ENCODE measurements at regions not wholly inside any gene's neighbourhood (a gene's known extent, or its start where the extent isn't known, plus 50 kb on each side); places are given as distances from the start of the nearest gene placed in this dataset.

- H3K9ac ChIP-seq (ENCODE audit: control insufficient read depth, extremely low read depth, insufficient read depth, low read length): no peak overlapping the region
- peaks cover 8% of the 10 kb centered on the region for H3K4me1 ChIP-seq (ENCODE audit: control insufficient read depth, extremely low read depth, insufficient read depth, low read length)
- no peaks in the 10 kb centered on the region for H3K36me3 ChIP-seq (ENCODE audit: control insufficient read depth in 2 of 2, extremely low read depth in 1 of 2, insufficient read depth in 2 of 2, low read length in 2 of 2)
- H4K20me1 ChIP-seq (ENCODE audit: control insufficient read depth, extremely low read depth, insufficient read depth, low read length): no peaks in the 10 kb centered on the region
- H3K9me1 ChIP-seq (ENCODE audit: control insufficient read depth, extremely low read depth, insufficient read depth, low read length): no peaks in the 10 kb centered on the region
- H3K4me2 ChIP-seq (ENCODE audit: control insufficient read depth, extremely low read depth, insufficient read depth, low read depth, low read length): no peak overlapping the region
- H3K9me3 ChIP-seq (ENCODE audit: control insufficient read depth, low read depth, low read length): no peaks in the 10 kb centered on the region
- FAIRE-seq (no peak), DNase-seq (ENCODE audit: low read depth, low spot score) (no peak)
- H3K27me3 ChIP-seq (ENCODE audit: control insufficient read depth, extremely low read depth, insufficient read depth, low read length): no peaks in the 10 kb centered on the region
- no peak for TF ChIP-seq EZH2 (IDR thresholded peaks at IDR 0.05; ENCODE audit: low read length)
- TF ChIP-seq, protein P1, sequence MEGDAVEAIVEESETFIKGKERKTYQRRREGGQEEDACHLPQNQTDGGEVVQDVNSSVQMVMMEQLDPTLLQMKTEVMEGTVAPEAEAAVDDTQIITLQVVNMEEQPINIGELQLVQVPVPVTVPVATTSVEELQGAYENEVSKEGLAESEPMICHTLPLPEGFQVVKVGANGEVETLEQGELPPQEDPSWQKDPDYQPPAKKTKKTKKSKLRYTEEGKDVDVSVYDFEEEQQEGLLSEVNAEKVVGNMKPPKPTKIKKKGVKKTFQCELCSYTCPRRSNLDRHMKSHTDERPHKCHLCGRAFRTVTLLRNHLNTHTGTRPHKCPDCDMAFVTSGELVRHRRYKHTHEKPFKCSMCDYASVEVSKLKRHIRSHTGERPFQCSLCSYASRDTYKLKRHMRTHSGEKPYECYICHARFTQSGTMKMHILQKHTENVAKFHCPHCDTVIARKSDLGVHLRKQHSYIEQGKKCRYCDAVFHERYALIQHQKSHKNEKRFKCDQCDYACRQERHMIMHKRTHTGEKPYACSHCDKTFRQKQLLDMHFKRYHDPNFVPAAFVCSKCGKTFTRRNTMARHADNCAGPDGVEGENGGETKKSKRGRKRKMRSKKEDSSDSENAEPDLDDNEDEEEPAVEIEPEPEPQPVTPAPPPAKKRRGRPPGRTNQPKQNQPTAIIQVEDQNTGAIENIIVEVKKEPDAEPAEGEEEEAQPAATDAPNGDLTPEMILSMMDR (optimal IDR thresholded peaks at IDR 0.05 in 1 of 3, IDR thresholded peaks at IDR 0.05 in 1 of 3, conservative IDR thresholded peaks at IDR 0.05 in 1 of 3; ENCODE audit: extremely low read depth in 1 of 3, insufficient read depth in 2 of 3, low read length in 3 of 3): no peak
- no peak overlapping the region for H2AFZ ChIP-seq (ENCODE audit: control insufficient read depth, low read length)
- no peaks in the 10 kb centered on the region for H3K79me2 ChIP-seq (ENCODE audit: control insufficient read depth, insufficient read depth, low read length)
- dilution Hi-C loops (cut with MboI; ENCODE audit: extremely low pct_ligation_motif_present, low sequenced_read_pairs): no loop called here
- H3K27ac ChIP-seq (ENCODE audit: control insufficient read depth, insufficient read depth, low read length): no peak overlapping the region
- no peak overlapping the region for H3K4me3 ChIP-seq (ENCODE audit: control insufficient read depth in 2 of 3, extremely low read depth in 1 of 3, insufficient read depth in 2 of 3, low read depth in 1 of 3, low read length in 3 of 3)
Measured at GRCh38 chr5:128626536-128627090, 88.6 kb upstream of the FBN2 start.

DNA sequence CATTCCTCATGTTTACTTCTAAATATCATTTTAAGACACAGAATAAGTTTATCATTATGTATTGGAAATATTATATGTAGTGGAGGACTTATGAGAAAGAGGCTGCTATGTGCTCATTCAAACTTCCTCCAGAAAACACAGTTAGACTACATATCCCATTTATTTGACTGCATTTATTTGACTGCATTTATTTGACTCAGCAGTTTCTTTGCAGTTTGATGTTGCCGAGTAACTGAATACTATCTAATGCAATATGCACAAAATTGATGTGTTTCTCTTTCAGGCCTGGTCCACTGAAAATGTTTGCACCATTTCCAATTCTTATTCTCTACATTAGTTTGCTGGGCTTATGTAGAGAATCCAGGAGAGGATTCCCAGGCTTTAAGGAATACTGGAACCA, 89.9 kb upstream of the FBN2 start:
- no peak for DNase-seq (ENCODE audit: low read depth, low spot score)
- Histone ChIP-seq H3K9ac (ENCODE audit: control insufficient read depth, extremely low read depth, insufficient read depth, low read length) (no peak overlapping the region), H3K27me3 (ENCODE audit: control insufficient read depth, extremely low read depth, insufficient read depth, low read length) (no peaks in the 10 kb centered on the region)

More for the DNA sequence above, 89.9 kb upstream of the FBN2 start:
- no peaks in the 10 kb centered on the region for H3K9me3 ChIP-seq (ENCODE audit: control insufficient read depth, low read depth, low read length)
- no peaks in the 10 kb centered on the region for H3K36me3 ChIP-seq (ENCODE audit: control insufficient read depth in 2 of 2, extremely low read depth in 1 of 2, insufficient read depth in 2 of 2, low read length in 2 of 2)
- no peaks in the 10 kb centered on the region for H3K9me1 ChIP-seq (ENCODE audit: control insufficient read depth, extremely low read depth, insufficient read depth, low read length)
- H2AFZ ChIP-seq (ENCODE audit: control insufficient read depth, low read length): no peak overlapping the region
- no peak overlapping the region for H3K4me2 ChIP-seq (ENCODE audit: control insufficient read depth, extremely low read depth, insufficient read depth, low read depth, low read length)
- no peak overlapping the region for H3K27ac ChIP-seq (ENCODE audit: control insufficient read depth, insufficient read depth, low read length)
- H3K79me2 ChIP-seq (ENCODE audit: control insufficient read depth, insufficient read depth, low read length): no peaks in the 10 kb centered on the region
- TF ChIP-seq, protein P1 (optimal IDR thresholded peaks at IDR 0.05 in 1 of 3, IDR thresholded peaks at IDR 0.05 in 1 of 3, conservative IDR thresholded peaks at IDR 0.05 in 1 of 3; ENCODE audit: extremely low read depth in 1 of 3, insufficient read depth in 2 of 3, low read length in 3 of 3): no peak
- no peak for TF ChIP-seq EZH2 (IDR thresholded peaks at IDR 0.05; ENCODE audit: low read length)
- dilution Hi-C loops (cut with MboI; ENCODE audit: extremely low pct_ligation_motif_present, low sequenced_read_pairs): no loop called here
- H4K20me1 ChIP-seq (ENCODE audit: control insufficient read depth, extremely low read depth, insufficient read depth, low read length): no peaks in the 10 kb centered on the region
- peaks cover 17% of the 10 kb centered on the region for H3K4me1 ChIP-seq (ENCODE audit: control insufficient read depth, extremely low read depth, insufficient read depth, low read length)
- no peak for FAIRE-seq
- no peak overlapping the region for H3K4me3 ChIP-seq (ENCODE audit: control insufficient read depth in 2 of 3, extremely low read depth in 1 of 3, insufficient read depth in 2 of 3, low read depth in 1 of 3, low read length in 3 of 3)
